DMS 273 (cell line): ENCODE measurements at regions not wholly inside any gene's neighbourhood (a gene's known extent, or its start where the extent isn't known, plus 50 kb on each side); places are given as distances from the start of the nearest gene placed in this dataset.
"Not testable (repeated sequence)": the region's sequence is repeated elsewhere in the genome, so short reads cannot be mapped to it uniquely, and the experiment has no call there.

Experiments used
- DNase-seq: peaks from one replicate; lab custom pipeline; 2025; ENCODE audit not compliant: unreplicated experiment; lab: John Stamatoyannopoulos, UW

- DNase-seq = no peak
Observed at GRCh38 chr1:29803486-29803885, 567.2 kb downstream of the PTPRU start.

- DNase-seq = peak; percentile 16
Observed at GRCh38 chr1:29802181-29803068, 566.1 kb downstream of the PTPRU start.

- DNase-seq = no peak
Observed at GRCh38 chr1:29801561-29801973, 565.2 kb downstream of the PTPRU start.

- no peak for DNase-seq
Observed at GRCh38 chr1:29801003-29801402, 564.7 kb downstream of the PTPRU start.

GRCh38 chr1:29800522-29800956 lies 564.2 kb downstream of the PTPRU start:
- no peak for DNase-seq

- no peak for DNase-seq
Observed at GRCh38 chr1:29800120-29800519, 563.8 kb downstream of the PTPRU start.

GRCh38 chr1:29798699-29799566 lies 562.6 kb downstream of the PTPRU start:
- no peak for DNase-seq

- DNase-seq = not testable (repeated sequence)
Observed at GRCh38 chr1:29797125-29797524, 560.8 kb downstream of the PTPRU start.

- DNase-seq = not testable (repeated sequence)
Observed at GRCh38 chr1:29795965-29796364, 559.6 kb downstream of the PTPRU start.

GRCh38 chr1:29793653-29794348 lies 557.5 kb downstream of the PTPRU start:
- no peak for DNase-seq

GRCh38 chr1:29793101-29793546 lies 556.8 kb downstream of the PTPRU start:
- DNase-seq = peak; percentile 91

- no peak for DNase-seq
Observed at GRCh38 chr1:29789910-29790247, 553.6 kb downstream of the PTPRU start.

- DNase-seq = no peak
Observed at GRCh38 chr1:29789221-29789909, 553.0 kb downstream of the PTPRU start.

- DNase-seq = no peak
Observed at GRCh38 chr1:29786791-29787732, 550.7 kb downstream of the PTPRU start.

- peak; percentile 49 for DNase-seq
Observed at GRCh38 chr1:29786195-29786594, 549.9 kb downstream of the PTPRU start.

GRCh38 chr1:29785554-29785953 lies 549.2 kb downstream of the PTPRU start:
- no peak for DNase-seq

- no peak for DNase-seq
Observed at GRCh38 chr1:29785137-29785527, 548.8 kb downstream of the PTPRU start.

- no peak for DNase-seq
Observed at GRCh38 chr1:29784276-29785136, 548.2 kb downstream of the PTPRU start.
